ENCODE measurements at regions not wholly inside any gene's neighbourhood (a gene's known extent, or its start where the extent isn't known, plus 50 kb on each side); places are given as distances from the start of the nearest gene placed in this dataset.

DNA sequence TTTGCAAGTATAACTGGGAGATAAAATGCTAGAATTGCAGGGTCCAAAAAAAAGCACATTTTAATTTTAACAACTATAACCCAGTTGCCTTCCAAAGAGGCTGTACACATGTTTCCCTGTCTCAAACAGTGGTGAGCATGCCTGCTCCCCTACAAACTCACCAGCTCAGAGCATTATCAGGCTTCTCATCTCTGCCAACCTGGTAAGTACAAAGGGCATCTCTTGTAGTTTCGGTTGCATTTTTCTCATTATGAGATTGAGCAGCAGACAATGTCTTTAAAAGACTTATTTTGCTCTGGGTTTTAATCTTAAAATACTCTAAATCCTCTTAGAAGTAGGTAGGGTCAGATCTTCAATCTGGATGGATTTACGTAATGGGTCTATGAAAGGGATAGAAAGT lies 107.1 kb upstream of the MSX2 start:
- POLR2A ChIA-PET (ENCODE audit: partially characterized antibody) = interaction anchor here (1.3 kb wide), 1 partner anchor 9 kb away, joined by 3 read pairs; no protein-coding TSS in a partner anchor
- TF ChIP-seq POU5F1 (IDR thresholded peaks at IDR 0.05; ENCODE audit: low read depth, low read length) = no peak
- no peak for TF ChIP-seq BCL11A (IDR thresholded peaks at IDR 0.05; ENCODE audit: low read depth in 2 of 2, low read length in 2 of 2)
- no peak for TF ChIP-seq JUN (IDR thresholded peaks at IDR 0.05; ENCODE audit: low read depth, low read length)
- no peak for TF ChIP-seq HDAC6 (IDR thresholded peaks at IDR 0.05; ENCODE audit: low read depth, low read length)
- TF ChIP-seq, protein P1, sequence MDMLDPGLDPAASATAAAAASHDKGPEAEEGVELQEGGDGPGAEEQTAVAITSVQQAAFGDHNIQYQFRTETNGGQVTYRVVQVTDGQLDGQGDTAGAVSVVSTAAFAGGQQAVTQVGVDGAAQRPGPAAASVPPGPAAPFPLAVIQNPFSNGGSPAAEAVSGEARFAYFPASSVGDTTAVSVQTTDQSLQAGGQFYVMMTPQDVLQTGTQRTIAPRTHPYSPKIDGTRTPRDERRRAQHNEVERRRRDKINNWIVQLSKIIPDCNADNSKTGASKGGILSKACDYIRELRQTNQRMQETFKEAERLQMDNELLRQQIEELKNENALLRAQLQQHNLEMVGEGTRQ (IDR thresholded peaks at IDR 0.05; ENCODE audit: low read length) = no peak
- TF ChIP-seq KDM5A (IDR thresholded peaks at IDR 0.05; ENCODE audit: low read length) = no peak
- no peak for TF ChIP-seq SIX5 (IDR thresholded peaks at IDR 0.05; ENCODE audit: low read depth, low read length)
- TF ChIP-seq RXRA (IDR thresholded peaks at IDR 0.05; ENCODE audit: insufficient read depth, low read depth, low read length) = no peak
- TF ChIP-seq SUZ12 (IDR thresholded peaks at IDR 0.05; ENCODE audit: low read length) = no peak
- TF ChIP-seq, protein P2, sequence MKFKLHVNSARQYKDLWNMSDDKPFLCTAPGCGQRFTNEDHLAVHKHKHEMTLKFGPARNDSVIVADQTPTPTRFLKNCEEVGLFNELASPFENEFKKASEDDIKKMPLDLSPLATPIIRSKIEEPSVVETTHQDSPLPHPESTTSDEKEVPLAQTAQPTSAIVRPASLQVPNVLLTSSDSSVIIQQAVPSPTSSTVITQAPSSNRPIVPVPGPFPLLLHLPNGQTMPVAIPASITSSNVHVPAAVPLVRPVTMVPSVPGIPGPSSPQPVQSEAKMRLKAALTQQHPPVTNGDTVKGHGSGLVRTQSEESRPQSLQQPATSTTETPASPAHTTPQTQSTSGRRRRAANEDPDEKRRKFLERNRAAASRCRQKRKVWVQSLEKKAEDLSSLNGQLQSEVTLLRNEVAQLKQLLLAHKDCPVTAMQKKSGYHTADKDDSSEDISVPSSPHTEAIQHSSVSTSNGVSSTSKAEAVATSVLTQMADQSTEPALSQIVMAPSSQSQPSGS (IDR thresholded peaks at IDR 0.05; ENCODE audit: low read length) = no peak
- TF ChIP-seq TEAD4 (IDR thresholded peaks at IDR 0.05; ENCODE audit: low read depth, low read length) = no peak
- TF ChIP-seq CTBP2 (IDR thresholded peaks at IDR 0.05; ENCODE audit: borderline replicate concordance, insufficient read depth, insufficient read length, low read length) = no peak

More for the DNA sequence above, 107.1 kb upstream of the MSX2 start:
- FAIRE-seq (no peak), DNase-seq (ENCODE audit: low read depth in 1 of 2, low spot score in 2 of 2) (no peak)
- H2AK5ac ChIP-seq (ENCODE audit: low read depth, low read length) = no peak overlapping the region
- H2BK5ac ChIP-seq (ENCODE audit: low read depth, low read length) = no peak overlapping the region
- H3K23ac ChIP-seq (ENCODE audit: insufficient read length) = no peak overlapping the region
- H2BK12ac ChIP-seq (ENCODE audit: low read depth, low read length) = no peak overlapping the region
- H2AFZ ChIP-seq (ENCODE audit: low read length) = no peak overlapping the region
- no peak overlapping the region for H3K4me2 ChIP-seq (ENCODE audit: insufficient read depth in 1 of 2, low read depth in 2 of 2, low read length in 2 of 2)
- H4K5ac ChIP-seq (ENCODE audit: insufficient read length, low read depth, low read length) = no peak overlapping the region
- no peak overlapping the region for H4K91ac ChIP-seq (replicated peaks; ENCODE audit: insufficient read length, low read length)
- CTCF ChIA-PET (ENCODE audit: partially characterized antibody) = interaction anchor here (0.7 to 1.9 kb wide), 3 partner anchors 15 to 69 kb away, joined by 3 to 6 read pairs (median 3); no protein-coding TSS in a partner anchor
- H2BK120ac ChIP-seq (replicated peaks; ENCODE audit: low read depth, low read length) = no peak overlapping the region
- no peaks in the 10 kb centered on the region; a peak in 1 of 7 replicates for H3K27me3 ChIP-seq (replicated peaks in 1 of 4; ENCODE audit: control insufficient read depth in 3 of 4, extremely low read depth in 1 of 4, insufficient read depth in 3 of 4, low read length in 3 of 4)
- H2BK20ac ChIP-seq (ENCODE audit: low read length) = no peak overlapping the region
- no peaks in the 10 kb centered on the region for H4K20me1 ChIP-seq (replicated peaks in 1 of 2; ENCODE audit: control insufficient read depth in 1 of 2, insufficient read depth in 2 of 2, low read length in 2 of 2)
- no peak overlapping the region for H3K4ac ChIP-seq (replicated peaks; ENCODE audit: insufficient read length, low read depth, low read length)
- H3K27ac ChIP-seq (ENCODE audit: low read depth, low read length) = no peak overlapping the region
- H3K23me2 ChIP-seq (ENCODE audit: low read depth, low read length) = no peaks in the 10 kb centered on the region; the same call in 1 of the 2 replicates
- no peak overlapping the region for H3K56ac ChIP-seq (replicated peaks; ENCODE audit: insufficient read length, low read depth, low read length)
- H3K14ac ChIP-seq (ENCODE audit: insufficient read length) = no peak overlapping the region
- H3K79me2 ChIP-seq (ENCODE audit: control insufficient read depth in 1 of 2, insufficient read depth in 2 of 2, low read length in 2 of 2) = no peaks in the 10 kb centered on the region
- H4K8ac ChIP-seq (ENCODE audit: extremely low read depth, insufficient read depth, low read length) = no peak overlapping the region
- no peaks in the 10 kb centered on the region for H3K79me1 ChIP-seq (ENCODE audit: low read depth, low read length)
- H3K18ac ChIP-seq (ENCODE audit: extremely low read depth, low read length) = no peak overlapping the region
- H3K9me3 ChIP-seq (ENCODE audit: insufficient read depth in 2 of 2, low read depth in 1 of 2, low read length in 1 of 2) = 0 out of 4 replicates have a peak, but pooled peaks cover 0 to 7% of the 10 kb centered on the region in 2 experiments
- no peak overlapping the region for H3K4me3 ChIP-seq (ENCODE audit: extremely low read depth in 1 of 4, insufficient read depth in 2 of 4, low read depth in 3 of 4, low read length in 4 of 4)
- no peak overlapping the region for H2BK15ac ChIP-seq (ENCODE audit: low read length)
- H3K9ac ChIP-seq (replicated peaks in 1 of 4; ENCODE audit: extremely low read depth in 1 of 4, low read depth in 3 of 4, low read length in 3 of 4) = no peak overlapping the region
- WGBS, 2 experiments (ENCODE audit: extremely low coverage in 1 of 2, insufficient coverage in 1 of 2, insufficient read length in 1 of 2, insufficient replicate concordance in 2 of 2, low coverage in 1 of 2, low lambda C conversion rate in 2 of 2, missing lambda C conversion rate in 1 of 2) = 97% methylated on average over 2 of the region's 2 CpGs; no CpG with 5 or more reads in 1 of the 2 experiments
- no peaks in the 10 kb centered on the region for H3K4me1 ChIP-seq (replicated peaks in 1 of 4; ENCODE audit: control insufficient read depth in 3 of 4, insufficient read depth in 4 of 4, low read length in 3 of 4)
- no peaks in the 10 kb centered on the region for H3K36me3 ChIP-seq (ENCODE audit: control insufficient read depth in 2 of 4, insufficient read depth in 4 of 4, low read length in 3 of 4)
